ENCODE measurements at regions not wholly inside any gene's neighbourhood (a gene's known extent, or its start where the extent isn't known, plus 50 kb on each side); places are given as distances from the start of the nearest gene placed in this dataset.

DNA sequence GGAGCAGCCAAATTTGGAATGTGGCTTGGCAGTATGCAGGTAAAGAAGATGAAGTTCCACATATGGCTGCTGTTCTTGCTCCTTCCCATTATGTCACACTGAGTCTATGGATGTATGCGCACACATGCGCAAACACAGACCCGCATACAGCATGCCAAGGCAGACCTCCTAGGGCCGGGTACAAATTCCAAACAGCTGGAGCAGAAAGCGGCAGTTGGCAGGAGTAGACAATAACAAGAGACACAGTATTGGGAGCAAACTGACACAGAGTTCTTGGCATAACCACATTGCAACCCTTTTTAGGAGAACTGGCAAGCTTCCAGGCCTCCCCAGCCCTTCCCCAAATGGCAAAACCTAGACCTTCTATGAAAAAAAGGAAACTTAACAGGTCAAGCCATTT lies 268.9 kb downstream of the SP3 start:
- no peaks in the 10 kb centered on the region for H3K36me3 ChIP-seq
- TF ChIP-seq, protein P1, sequence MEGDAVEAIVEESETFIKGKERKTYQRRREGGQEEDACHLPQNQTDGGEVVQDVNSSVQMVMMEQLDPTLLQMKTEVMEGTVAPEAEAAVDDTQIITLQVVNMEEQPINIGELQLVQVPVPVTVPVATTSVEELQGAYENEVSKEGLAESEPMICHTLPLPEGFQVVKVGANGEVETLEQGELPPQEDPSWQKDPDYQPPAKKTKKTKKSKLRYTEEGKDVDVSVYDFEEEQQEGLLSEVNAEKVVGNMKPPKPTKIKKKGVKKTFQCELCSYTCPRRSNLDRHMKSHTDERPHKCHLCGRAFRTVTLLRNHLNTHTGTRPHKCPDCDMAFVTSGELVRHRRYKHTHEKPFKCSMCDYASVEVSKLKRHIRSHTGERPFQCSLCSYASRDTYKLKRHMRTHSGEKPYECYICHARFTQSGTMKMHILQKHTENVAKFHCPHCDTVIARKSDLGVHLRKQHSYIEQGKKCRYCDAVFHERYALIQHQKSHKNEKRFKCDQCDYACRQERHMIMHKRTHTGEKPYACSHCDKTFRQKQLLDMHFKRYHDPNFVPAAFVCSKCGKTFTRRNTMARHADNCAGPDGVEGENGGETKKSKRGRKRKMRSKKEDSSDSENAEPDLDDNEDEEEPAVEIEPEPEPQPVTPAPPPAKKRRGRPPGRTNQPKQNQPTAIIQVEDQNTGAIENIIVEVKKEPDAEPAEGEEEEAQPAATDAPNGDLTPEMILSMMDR (IDR thresholded peaks at IDR 0.05): no peak
- no peak for TF ChIP-seq POLR2A (IDR thresholded peaks at IDR 0.05)
- no peaks in the 10 kb centered on the region for H3K27me3 ChIP-seq
- H3K4me3 ChIP-seq: no peak overlapping the region
- H3K9me3 ChIP-seq: no peaks in the 10 kb centered on the region
- intact Hi-C loops (cut with DNase I; ENCODE audit: low total_unique reads): no loop called here
- no peak overlapping the region for H3K27ac ChIP-seq
- no peak for DNase-seq
- no peaks in the 10 kb centered on the region for H3K4me1 ChIP-seq

DNA sequence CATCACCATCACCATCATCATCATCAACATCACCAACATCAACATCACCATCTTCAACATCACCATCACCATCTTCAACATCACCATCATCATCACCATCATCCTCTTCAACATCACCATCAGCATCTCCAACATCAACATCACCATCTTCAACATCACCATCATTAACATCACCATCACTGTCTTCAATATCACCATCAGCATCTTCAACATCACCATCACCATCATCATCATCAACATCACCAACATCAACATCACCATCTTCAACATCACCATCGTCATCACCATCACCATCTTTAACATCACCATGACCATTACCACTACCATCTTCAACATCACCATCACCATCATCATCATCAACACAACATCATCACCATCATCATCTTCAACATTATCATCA lies 267.2 kb downstream of the SP3 start:
- DNase-seq: no peak
- Histone ChIP-seq H3K27me3 (no peaks in the 10 kb centered on the region), H3K4me1 (no peaks in the 10 kb centered on the region), H3K36me3 (no peaks in the 10 kb centered on the region), H3K27ac (no peak overlapping the region), H3K4me3 (no peak overlapping the region), H3K9me3 (no peaks in the 10 kb centered on the region)
- no peak for TF ChIP-seq POLR2A (IDR thresholded peaks at IDR 0.05)
- TF ChIP-seq, protein P1 (IDR thresholded peaks at IDR 0.05): no peak
- intact Hi-C loops (cut with DNase I; ENCODE audit: low total_unique reads): no loop called here

DNA sequence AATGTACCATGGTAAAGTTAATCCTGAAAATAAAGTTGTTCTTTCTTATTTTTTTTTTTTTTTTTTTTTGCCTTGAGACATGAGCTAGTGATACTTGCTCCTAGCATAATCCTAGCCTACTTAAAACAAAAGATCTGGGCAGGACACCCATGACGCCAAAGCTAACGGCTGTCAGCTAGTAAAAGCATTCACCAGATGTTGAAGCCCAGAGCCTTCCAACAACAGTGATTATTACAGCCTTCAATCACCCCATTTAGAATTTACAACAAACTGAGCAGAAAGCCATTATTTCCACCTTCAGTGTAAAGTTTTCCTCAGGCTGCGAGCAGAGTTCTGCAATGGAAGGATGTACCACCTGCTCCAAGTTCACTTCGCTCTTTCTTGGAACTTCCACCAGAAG lies 259.5 kb downstream of the SP3 start:
- Histone ChIP-seq H3K27me3 (no peaks in the 10 kb centered on the region), H3K9me3 (no peaks in the 10 kb centered on the region), H3K27ac (no peak overlapping the region), H3K4me1 (no peaks in the 10 kb centered on the region), H3K36me3 (no peaks in the 10 kb centered on the region), H3K4me3 (no peak overlapping the region)
- DNase-seq: no peak
- intact Hi-C loops (cut with DNase I; ENCODE audit: low total_unique reads): no loop called here
- TF ChIP-seq, protein P1 (IDR thresholded peaks at IDR 0.05): no peak
- no peak for TF ChIP-seq POLR2A (IDR thresholded peaks at IDR 0.05)

DNA sequence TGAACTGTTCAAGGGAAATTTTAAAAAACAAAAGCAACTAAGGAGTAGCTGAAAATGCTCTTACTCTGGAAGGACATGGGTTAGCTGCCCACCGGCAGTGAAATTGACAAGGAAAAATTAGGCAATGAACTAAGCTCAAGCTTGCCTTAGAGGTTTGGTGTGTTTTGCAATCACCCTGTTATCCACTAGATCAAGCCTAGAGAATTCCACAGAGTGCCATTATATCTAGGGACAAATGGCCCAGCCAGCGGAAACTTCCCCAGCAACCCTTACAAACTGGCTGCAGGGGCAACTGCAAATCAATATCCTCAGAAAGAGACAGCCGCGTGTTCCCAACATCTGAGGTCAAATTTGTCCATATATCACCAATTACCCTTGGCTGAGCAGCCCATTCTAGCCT lies 258.2 kb downstream of the SP3 start:
- intact Hi-C loops (cut with DNase I; ENCODE audit: low total_unique reads): no loop called here
- TF ChIP-seq, protein P1 (IDR thresholded peaks at IDR 0.05): no peak
- no peak for TF ChIP-seq POLR2A (IDR thresholded peaks at IDR 0.05)
- Histone ChIP-seq H3K4me1 (no peaks in the 10 kb centered on the region), H3K27ac (no peak overlapping the region), H3K27me3 (no peaks in the 10 kb centered on the region), H3K36me3 (no peaks in the 10 kb centered on the region), H3K4me3 (no peak overlapping the region), H3K9me3 (no peaks in the 10 kb centered on the region)
- DNase-seq: no peak

DNA sequence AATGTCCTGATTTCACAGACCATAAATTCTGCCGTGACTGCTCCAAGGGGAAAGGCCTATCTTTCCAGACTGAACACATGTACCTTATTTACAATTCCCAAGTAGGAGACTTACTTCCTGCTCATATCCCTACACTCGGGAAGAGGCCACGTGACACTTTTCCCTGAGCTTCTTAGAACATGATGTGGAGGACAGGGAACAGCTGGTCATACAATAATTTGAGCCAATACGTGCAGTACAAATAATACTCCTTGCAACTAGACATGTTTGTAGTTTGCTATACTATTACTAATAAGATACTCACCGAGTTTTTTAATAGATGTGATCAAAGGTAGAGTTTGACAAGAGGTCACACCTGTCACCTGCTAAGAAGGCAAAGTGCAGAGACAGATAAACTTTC lies 256.4 kb downstream of the SP3 start:
- Histone ChIP-seq H3K27me3 (no peaks in the 10 kb centered on the region), H3K4me3 (no peak overlapping the region), H3K36me3 (no peaks in the 10 kb centered on the region), H3K9me3 (no peaks in the 10 kb centered on the region), H3K27ac (no peak overlapping the region), H3K4me1 (no peaks in the 10 kb centered on the region)
- TF ChIP-seq, protein P1 (IDR thresholded peaks at IDR 0.05): no peak
- DNase-seq: peak; percentile 40 to 44
- intact Hi-C loops (cut with DNase I; ENCODE audit: low total_unique reads): no loop called here
